ENCODE measurements at regions not wholly inside any gene's neighbourhood (a gene's known extent, or its start where the extent isn't known, plus 50 kb on each side); places are given as distances from the start of the nearest gene placed in this dataset.
A peak's percentile ranks its signal among the peaks of the same experiment; 100 is the strongest.
"Not testable (repeated sequence)": the region's sequence is repeated elsewhere in the genome, so short reads cannot be mapped to it uniquely, and the experiment has no call there.

DNA sequence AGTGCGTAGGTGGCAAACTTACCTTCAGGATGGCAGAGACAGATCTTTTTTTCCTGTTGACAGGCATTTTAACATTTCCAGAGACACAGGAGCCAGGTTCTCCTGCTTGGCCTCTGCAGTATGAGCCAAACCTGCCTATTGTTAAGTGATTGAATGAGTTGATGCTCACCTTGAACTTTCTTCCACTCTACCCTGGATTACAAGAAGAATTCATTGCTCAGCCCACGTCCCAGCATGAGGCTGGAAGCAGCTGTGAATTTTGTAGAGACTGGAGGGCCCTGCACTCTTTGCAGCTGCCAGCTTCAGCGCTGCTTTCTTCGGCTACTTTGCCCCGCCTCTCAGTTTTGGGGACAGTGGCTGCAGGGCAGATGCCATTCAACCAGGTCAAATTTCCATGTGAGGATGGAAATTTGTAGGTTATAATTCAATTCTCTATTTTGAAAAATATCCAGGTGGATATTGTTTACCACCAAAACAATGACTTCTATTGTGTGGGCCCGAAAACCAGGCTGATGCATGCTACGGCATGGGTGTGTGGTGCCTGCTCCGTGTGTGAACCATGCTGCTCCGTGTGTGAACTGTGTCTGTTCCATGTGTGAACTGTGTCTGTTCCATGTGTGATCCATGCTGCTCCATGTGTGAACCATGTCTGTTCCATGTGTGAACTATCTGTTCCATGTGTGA lies 75.2 kb upstream of the METTL9 start:
- TF ChIP-seq, protein P1, sequence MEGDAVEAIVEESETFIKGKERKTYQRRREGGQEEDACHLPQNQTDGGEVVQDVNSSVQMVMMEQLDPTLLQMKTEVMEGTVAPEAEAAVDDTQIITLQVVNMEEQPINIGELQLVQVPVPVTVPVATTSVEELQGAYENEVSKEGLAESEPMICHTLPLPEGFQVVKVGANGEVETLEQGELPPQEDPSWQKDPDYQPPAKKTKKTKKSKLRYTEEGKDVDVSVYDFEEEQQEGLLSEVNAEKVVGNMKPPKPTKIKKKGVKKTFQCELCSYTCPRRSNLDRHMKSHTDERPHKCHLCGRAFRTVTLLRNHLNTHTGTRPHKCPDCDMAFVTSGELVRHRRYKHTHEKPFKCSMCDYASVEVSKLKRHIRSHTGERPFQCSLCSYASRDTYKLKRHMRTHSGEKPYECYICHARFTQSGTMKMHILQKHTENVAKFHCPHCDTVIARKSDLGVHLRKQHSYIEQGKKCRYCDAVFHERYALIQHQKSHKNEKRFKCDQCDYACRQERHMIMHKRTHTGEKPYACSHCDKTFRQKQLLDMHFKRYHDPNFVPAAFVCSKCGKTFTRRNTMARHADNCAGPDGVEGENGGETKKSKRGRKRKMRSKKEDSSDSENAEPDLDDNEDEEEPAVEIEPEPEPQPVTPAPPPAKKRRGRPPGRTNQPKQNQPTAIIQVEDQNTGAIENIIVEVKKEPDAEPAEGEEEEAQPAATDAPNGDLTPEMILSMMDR (IDR thresholded peaks at IDR 0.05) = no peak
- TF ChIP-seq POLR2A (IDR thresholded peaks at IDR 0.05) (no peak), POLR2AphosphoS5 (IDR thresholded peaks at IDR 0.05; ENCODE audit: insufficient read depth in 1 of 2, low read depth in 1 of 2) (no peak)
- H3K4me1 ChIP-seq = peaks cover 4% of the 10 kb centered on the region
- H3K27me3 ChIP-seq = no peaks in the 10 kb centered on the region
- no peak for DNase-seq (ENCODE audit: extremely low spot score in 2 of 2)
- H3K36me3 ChIP-seq = no peaks in the 10 kb centered on the region
- H3K4me3 ChIP-seq = no peak overlapping the region
- H3K27ac ChIP-seq = no peak overlapping the region
- intact Hi-C loops (cut with DNase I) = no loop called here
- no peaks in the 10 kb centered on the region for H3K9me3 ChIP-seq

DNA sequence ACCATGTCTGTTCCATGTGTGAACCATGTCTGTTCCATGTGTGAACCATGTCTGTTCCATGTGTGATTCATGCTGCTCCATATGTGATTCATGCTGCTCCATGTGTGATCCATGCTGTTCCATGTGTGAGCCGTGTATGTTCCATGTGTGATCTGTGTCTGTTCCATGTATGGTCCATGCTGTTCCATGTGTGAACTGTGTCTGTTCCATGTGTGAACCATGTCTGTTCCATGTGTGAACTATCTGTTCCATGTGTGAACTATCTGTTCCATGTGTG lies 74.7 kb upstream of the METTL9 start:
- H3K4me1 ChIP-seq; H3K4me3 ChIP-seq; H3K27ac ChIP-seq; H3K27me3 ChIP-seq; DNase-seq (ENCODE audit: extremely low spot score in 2 of 2); H3K9me3 ChIP-seq; intact Hi-C loops (cut with DNase I); H3K36me3 ChIP-seq: not testable (repeated sequence)

DNA sequence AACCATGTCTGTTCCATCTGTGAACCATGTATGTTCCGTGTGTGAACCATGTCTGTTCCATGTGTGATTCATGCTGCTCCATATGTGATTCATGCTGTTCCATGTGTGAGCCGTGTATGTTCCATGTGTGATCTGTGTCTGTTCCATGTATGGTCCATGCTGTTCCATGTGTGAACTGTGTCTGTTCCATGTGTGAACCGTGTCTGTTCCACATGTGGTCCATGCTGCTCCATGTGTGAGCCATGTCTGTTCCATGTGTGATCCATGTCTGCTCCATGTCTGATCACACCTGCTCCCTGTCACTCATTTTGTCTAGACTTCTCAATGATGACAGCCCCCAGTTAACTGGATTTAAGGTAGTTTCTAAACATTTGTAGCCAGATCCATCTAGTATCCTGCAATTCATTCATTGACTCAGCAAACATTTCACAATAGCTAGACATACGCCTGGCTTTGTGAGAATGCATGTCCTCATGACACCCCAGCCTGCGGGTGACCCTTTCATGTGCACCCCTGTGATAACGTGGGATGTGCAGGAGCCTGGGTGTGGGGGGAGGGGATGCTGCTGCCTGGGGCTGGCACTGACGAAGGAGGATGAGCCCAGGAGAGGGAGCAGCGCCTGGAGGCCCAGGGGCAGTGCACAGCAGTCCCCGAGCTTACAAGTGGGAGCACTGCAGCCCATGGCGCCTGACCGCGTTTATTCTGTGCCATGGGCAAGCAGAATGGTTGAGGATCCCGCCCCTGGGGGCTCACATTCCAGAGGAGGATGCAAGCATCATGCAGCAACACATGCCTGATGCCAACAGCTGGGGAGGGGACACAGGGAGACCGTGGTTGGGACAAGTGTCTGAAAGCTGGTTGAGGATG lies 74.1 kb upstream of the METTL9 start:
- H3K9me3 ChIP-seq; H3K4me1 ChIP-seq; H3K36me3 ChIP-seq; H3K27ac ChIP-seq; intact Hi-C loops (cut with DNase I); H3K27me3 ChIP-seq; H3K4me3 ChIP-seq: not testable (repeated sequence)
- DNase-seq (ENCODE audit: extremely low spot score in 2 of 2) = peak in 1 of 2 donors; percentile 89

DNA sequence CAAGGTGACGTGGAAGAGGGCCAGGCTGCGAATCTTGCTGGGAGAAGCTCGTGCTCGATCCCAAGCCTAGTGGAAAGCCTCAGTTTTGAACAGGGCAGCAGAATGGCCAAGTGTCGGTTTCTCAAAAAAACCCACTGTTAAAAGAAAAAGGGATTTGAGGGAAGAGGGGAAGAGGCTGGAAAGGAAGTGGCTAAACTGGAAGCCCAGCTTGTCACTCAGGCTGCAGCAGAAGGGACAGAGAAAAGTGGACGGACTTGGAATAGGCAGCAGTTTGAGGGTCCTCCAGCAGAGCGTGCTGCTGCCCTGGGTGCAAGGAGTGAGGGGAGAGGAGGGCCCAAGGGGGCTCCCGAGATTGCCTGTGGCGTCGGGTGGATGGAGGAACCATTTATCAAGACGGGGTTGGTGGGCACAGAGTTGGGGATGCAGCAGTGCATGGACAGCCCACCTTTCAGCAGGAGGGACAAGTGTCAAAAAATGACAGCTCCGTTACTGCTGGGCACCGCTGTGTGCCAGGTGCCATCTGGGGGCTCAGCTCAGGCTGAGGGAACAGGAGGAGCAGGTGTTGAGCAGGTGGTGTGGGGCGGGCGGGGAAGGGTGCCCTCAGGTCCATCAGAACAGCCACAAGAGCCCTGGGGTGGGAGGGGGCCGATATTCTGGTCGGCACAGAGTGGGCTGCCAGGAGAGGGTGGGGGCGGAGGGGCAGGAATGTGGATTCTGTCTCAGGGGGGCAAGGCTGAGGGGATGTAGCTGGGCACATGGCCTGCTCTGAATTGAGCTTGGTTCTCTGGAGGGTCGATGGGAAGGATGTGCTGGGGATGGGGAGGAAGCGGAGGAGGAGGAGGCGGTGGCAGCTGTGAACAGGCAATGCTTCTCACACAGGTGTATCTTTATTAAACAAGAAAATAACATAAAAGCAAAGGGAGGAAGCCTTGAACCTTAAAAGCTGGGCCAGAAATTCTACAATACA lies 73.1 kb upstream of the METTL9 start:
- H3K27ac ChIP-seq; H3K9me3 ChIP-seq; H3K27me3 ChIP-seq; H3K4me3 ChIP-seq; H3K4me1 ChIP-seq; intact Hi-C loops (cut with DNase I); H3K36me3 ChIP-seq; DNase-seq (ENCODE audit: extremely low spot score in 2 of 2): not testable (repeated sequence)

DNA sequence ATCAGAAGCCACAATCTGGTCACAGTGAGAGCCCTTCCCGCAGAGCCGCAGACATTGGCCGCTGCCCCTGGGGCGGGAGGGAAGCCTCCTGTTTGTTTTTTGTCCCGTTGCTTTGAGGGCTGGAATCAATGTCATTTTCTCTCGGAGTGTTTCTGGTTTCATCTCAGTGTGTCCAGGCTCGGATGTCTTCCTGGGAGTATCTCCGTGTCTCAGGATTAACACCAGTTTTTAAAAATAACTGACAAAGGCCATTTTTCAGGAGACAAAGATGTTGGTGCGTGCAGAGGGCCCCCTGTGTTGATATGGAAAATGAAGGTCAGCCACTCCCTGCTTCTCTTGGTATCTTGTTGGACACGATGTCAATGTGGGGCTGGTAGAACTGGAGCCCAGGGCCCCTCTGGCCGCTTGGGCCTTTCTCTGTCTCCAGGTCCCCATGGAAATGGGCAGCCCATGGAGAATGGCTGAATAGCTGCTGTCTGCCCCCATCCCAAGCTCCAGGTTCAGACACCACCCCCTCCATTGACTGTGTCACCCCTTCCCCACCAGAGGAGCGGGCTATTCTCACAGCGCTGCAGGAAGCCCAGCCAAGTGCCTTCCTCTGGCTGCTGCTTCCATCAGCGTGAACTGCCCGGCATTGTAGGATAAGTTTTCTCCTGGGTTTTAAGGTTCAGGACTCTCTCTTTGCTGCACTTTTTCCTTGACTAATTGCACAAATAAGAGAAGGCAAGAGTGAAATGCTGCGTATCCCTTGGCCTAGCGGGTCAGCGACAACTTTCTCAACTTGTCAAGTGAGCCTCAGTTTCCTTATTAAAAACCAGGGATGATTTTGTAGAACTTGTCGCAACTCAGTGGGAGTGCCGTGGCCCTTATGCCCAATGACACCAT lies 72.2 kb upstream of the METTL9 start:
- no peaks in the 10 kb centered on the region for H3K27me3 ChIP-seq
- intact Hi-C loops (cut with DNase I) = no loop called here
- no peaks in the 10 kb centered on the region for H3K9me3 ChIP-seq
- H3K4me3 ChIP-seq = no peak overlapping the region
- no peaks in the 10 kb centered on the region for H3K36me3 ChIP-seq
- no peak for DNase-seq (ENCODE audit: extremely low spot score in 2 of 2)
- TF ChIP-seq POLR2A (IDR thresholded peaks at IDR 0.05) = no peak
- no peak for TF ChIP-seq POLR2AphosphoS5 (IDR thresholded peaks at IDR 0.05; ENCODE audit: insufficient read depth in 1 of 2, low read depth in 1 of 2)
- TF ChIP-seq, protein P1 (IDR thresholded peaks at IDR 0.05) = no peak
- H3K27ac ChIP-seq = no peak overlapping the region
- H3K4me1 ChIP-seq = no peaks in the 10 kb centered on the region

DNA sequence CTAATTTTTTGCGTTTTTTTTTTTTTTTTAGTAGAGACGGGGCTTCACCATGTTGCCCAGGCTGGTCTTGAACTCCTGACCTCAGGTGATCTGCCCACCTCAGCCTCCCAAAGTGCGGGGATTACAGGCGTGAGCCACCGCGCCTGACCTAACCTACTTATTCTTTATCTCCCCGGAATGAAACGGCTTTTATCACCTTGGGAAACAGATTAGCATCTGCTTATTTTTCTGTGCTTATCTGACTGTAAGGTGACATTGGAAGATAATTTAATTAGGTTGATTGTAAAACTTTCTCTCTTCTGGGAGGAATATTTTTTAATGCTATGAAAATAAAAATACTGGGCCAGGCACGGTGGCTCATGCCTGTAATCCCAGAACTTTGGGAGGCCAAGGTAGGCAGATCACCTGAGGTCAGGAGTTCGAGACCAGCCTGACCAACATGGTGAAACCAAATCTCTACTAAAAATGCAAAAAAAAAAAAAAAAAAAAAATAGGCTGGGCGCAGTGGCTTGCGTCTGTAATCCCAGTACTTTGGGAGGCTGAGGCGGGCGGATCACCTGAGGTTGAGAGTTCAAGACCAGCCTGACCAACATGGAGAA lies 70.2 kb upstream of the METTL9 start:
- H3K4me1 ChIP-seq; H3K36me3 ChIP-seq; H3K9me3 ChIP-seq; H3K27me3 ChIP-seq; intact Hi-C loops (cut with DNase I); DNase-seq (ENCODE audit: extremely low spot score in 2 of 2); H3K4me3 ChIP-seq; H3K27ac ChIP-seq: not testable (repeated sequence)

DNA sequence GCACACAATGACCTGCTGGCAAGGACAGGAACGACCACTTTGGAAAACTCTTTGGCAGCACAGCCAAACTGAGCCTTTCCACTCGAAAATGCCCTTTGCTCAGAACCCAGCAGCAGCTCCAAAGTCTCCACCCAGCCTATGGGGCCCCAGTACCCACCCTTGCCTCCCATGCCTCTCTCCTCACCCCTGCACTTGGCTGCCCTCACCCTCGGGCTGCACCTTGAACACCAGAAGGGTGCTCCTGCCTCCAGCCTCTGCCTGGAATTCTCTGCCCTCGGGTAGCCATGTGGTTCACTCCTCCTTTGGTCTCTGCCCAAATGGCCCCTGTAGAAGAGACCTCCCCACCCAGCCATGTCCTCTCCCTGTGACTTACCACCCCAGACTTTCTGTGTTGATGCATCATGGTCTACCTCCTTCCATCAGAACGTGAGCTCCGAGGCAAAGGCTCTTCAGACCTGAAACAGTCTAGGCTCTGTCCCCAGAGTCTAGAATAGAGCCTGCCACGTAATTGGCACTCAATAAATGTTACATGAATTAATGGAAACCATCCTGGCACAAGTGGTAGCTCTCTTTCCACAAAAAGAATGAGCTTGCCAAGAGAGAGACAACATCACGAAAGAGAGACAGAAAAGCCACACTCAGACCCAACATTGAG lies 68.5 kb upstream of the METTL9 start:
- intact Hi-C loops (cut with DNase I) = not testable (repeated sequence)

DNA sequence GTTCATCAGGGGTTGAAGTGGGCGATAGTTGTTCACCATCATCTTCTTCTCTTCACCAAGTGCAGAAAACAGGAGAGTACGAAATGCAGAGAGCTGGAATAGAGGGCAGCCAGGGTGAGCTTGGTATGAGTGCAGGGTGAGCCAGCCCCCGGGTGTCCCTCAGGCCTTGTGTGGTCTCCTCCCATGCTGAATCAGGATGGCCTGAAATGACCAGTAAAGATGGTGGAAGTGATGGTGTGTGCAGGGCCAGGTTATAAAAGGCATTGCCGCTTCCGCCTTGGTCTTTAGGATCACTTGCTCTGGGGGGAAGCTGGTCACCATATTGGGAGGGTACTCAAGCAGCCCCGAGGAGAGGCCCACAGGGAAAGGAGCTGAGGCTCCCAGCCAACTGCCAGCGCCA lies 66.4 kb upstream of the METTL9 start:
- not testable (repeated sequence) for DNase-seq (ENCODE audit: extremely low spot score in 2 of 2)

More for the DNA sequence above, 68.5 kb upstream of the METTL9 start:
- not testable (repeated sequence) for H3K4me1 ChIP-seq; H3K4me3 ChIP-seq; H3K36me3 ChIP-seq; H3K27me3 ChIP-seq; H3K27ac ChIP-seq; H3K9me3 ChIP-seq; DNase-seq (ENCODE audit: extremely low spot score in 2 of 2)

DNA sequence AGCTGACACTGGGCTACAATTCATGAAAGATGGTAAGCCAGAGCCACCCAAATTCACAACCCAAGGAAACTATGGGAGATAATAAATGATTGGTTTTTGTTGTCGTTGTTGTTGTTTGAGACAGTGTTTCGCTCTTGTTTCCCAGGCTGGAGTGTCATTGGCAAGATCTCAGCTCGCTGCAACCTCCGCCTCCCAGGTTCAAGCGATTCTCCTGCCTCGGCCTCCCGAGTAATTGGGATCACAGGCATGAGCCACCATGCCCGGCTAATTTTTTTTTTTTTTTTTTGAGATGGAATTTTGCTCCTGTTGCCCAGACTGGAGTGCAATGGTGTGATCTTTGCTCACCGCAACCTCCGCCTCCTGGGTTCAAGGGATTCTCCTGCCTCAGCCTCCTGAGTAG lies 65.9 kb upstream of the METTL9 start:
- not testable (repeated sequence) for H3K27ac ChIP-seq, H3K9me3 ChIP-seq

More for the DNA sequence above, 66.4 kb upstream of the METTL9 start:
- H3K9me3 ChIP-seq; intact Hi-C loops (cut with DNase I); H3K4me3 ChIP-seq; H3K36me3 ChIP-seq; H3K4me1 ChIP-seq; H3K27ac ChIP-seq; H3K27me3 ChIP-seq: not testable (repeated sequence)

More for the DNA sequence above, 65.9 kb upstream of the METTL9 start:
- DNase-seq (ENCODE audit: extremely low spot score in 2 of 2); H3K4me1 ChIP-seq; H3K36me3 ChIP-seq; intact Hi-C loops (cut with DNase I); H3K27me3 ChIP-seq; H3K4me3 ChIP-seq: not testable (repeated sequence)

Measured in vagina (tissue), 2 donors.